ENCODE measurements at regions not wholly inside any gene's neighbourhood (a gene's known extent, or its start where the extent isn't known, plus 50 kb on each side); places are given as distances from the start of the nearest gene placed in this dataset.

GRCh38 chr13:21759911-21760310 is 89.0 kb downstream of the FGF9 start:
- TF ChIP-seq, protein P1, sequence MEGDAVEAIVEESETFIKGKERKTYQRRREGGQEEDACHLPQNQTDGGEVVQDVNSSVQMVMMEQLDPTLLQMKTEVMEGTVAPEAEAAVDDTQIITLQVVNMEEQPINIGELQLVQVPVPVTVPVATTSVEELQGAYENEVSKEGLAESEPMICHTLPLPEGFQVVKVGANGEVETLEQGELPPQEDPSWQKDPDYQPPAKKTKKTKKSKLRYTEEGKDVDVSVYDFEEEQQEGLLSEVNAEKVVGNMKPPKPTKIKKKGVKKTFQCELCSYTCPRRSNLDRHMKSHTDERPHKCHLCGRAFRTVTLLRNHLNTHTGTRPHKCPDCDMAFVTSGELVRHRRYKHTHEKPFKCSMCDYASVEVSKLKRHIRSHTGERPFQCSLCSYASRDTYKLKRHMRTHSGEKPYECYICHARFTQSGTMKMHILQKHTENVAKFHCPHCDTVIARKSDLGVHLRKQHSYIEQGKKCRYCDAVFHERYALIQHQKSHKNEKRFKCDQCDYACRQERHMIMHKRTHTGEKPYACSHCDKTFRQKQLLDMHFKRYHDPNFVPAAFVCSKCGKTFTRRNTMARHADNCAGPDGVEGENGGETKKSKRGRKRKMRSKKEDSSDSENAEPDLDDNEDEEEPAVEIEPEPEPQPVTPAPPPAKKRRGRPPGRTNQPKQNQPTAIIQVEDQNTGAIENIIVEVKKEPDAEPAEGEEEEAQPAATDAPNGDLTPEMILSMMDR (IDR thresholded peaks at IDR 0.05), result no peak
- no peak for TF ChIP-seq MAX (IDR thresholded peaks at IDR 0.05; ENCODE audit: low read depth)
- TF ChIP-seq, protein P2, sequence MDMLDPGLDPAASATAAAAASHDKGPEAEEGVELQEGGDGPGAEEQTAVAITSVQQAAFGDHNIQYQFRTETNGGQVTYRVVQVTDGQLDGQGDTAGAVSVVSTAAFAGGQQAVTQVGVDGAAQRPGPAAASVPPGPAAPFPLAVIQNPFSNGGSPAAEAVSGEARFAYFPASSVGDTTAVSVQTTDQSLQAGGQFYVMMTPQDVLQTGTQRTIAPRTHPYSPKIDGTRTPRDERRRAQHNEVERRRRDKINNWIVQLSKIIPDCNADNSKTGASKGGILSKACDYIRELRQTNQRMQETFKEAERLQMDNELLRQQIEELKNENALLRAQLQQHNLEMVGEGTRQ (IDR thresholded peaks at IDR 0.05; ENCODE audit: borderline replicate concordance, low read depth, low read length), result no peak

Measured in SK-N-SH (cell line).